Central memory CD8-positive, alpha-beta T cell (primary cell): ENCODE measurements at regions not wholly inside any gene's neighbourhood (a gene's known extent, or its start where the extent isn't known, plus 50 kb on each side); places are given as distances from the start of the nearest gene placed in this dataset.

ENCODE experiments used
- ATAC-seq: fragments of 150-1000 bp; cut with Tn5 transposase; replicated peaks from 2 replicates; pipeline ENCODE4 v1.10.0; 2022; ENCODE audit warnings: mild to moderate bottlenecking, moderate FRiP score, moderate number of reproducible peaks; ENCODE audit not compliant: poor library complexity, severe bottlenecking; ENCODE audit errors: extremely low read depth
- DNase-seq, 2 donors: peaks; one replicate each; pipeline ENCODE4 v3.0.0; 2021; ENCODE audit warnings: low spot score in 2 of 2
- H3K27ac Mint-ChIP-seq: one replicate; pipeline ENCODE4 v1.8.0; 2022; ENCODE audit warnings: low read depth, mild to moderate bottlenecking, moderate library complexity, mixed read lengths
- H3K27me3 Mint-ChIP-seq: one replicate; pipeline ENCODE4 v1.8.0; 2022; ENCODE audit warnings: mixed read lengths
- H3K36me3 Mint-ChIP-seq: one replicate; pipeline ENCODE4 v1.8.0; 2022; ENCODE audit warnings: mild to moderate bottlenecking, moderate library complexity, mixed read lengths; ENCODE audit not compliant: insufficient read depth
- H3K4me1 Mint-ChIP-seq: one replicate; pipeline ENCODE4 v1.8.0; 2022; ENCODE audit warnings: mixed read lengths
- H3K4me3 Mint-ChIP-seq: one replicate; pipeline ENCODE4 v1.8.0; 2022; ENCODE audit warnings: mild to moderate bottlenecking, moderate library complexity, mixed read lengths
- H3K9me3 Mint-ChIP-seq: one replicate; pipeline ENCODE4 v1.8.0; 2022; ENCODE audit warnings: mixed read lengths

GRCh38 chr10:128599030-128599429 lies 472.8 kb upstream of the MKI67 start:
- Mint-ChIP-seq H3K36me3 (no peaks in the 10 kb centered on the region), H3K4me3 (no peak overlapping the region), H3K4me1 (no peaks in the 10 kb centered on the region), H3K27ac (no peak overlapping the region), H3K27me3 (no peaks in the 10 kb centered on the region), H3K9me3 (no peaks in the 10 kb centered on the region)
- DNase-seq (no peak), ATAC-seq (no peak)

- Mint-ChIP-seq H3K9me3 (no peaks in the 10 kb centered on the region), H3K27me3 (no peaks in the 10 kb centered on the region), H3K4me3 (no peak overlapping the region)
These were observed 473.3 kb upstream of the MKI67 start for GRCh38 chr10:128599538-128599937.

GRCh38 chr10:128602183-128602582 lies 476.0 kb upstream of the MKI67 start:
- no peak for ATAC-seq
- H3K36me3 Mint-ChIP-seq, result no peaks in the 10 kb centered on the region
- no peak overlapping the region for H3K4me3 Mint-ChIP-seq
- H3K9me3 Mint-ChIP-seq, result no peaks in the 10 kb centered on the region
- no peak for DNase-seq
- no peaks in the 10 kb centered on the region for H3K4me1 Mint-ChIP-seq
- no peaks in the 10 kb centered on the region for H3K27me3 Mint-ChIP-seq
- no peak overlapping the region for H3K27ac Mint-ChIP-seq

More at GRCh38 chr10:128599538-128599937, 473.3 kb upstream of the MKI67 start:
- Mint-ChIP-seq H3K27ac (no peak overlapping the region), H3K4me1 (no peaks in the 10 kb centered on the region), H3K36me3 (no peaks in the 10 kb centered on the region)
- no peak for DNase-seq
- ATAC-seq, result no peak

GRCh38 chr10:128604025-128604424 lies 477.8 kb upstream of the MKI67 start:
- H3K27me3 Mint-ChIP-seq, result no peaks in the 10 kb centered on the region
- no peaks in the 10 kb centered on the region for H3K36me3 Mint-ChIP-seq
- H3K9me3 Mint-ChIP-seq, result no peaks in the 10 kb centered on the region
- no peak for DNase-seq
- no peak overlapping the region for H3K4me3 Mint-ChIP-seq
- no peaks in the 10 kb centered on the region for H3K4me1 Mint-ChIP-seq
- no peak for ATAC-seq
- no peak overlapping the region for H3K27ac Mint-ChIP-seq

GRCh38 chr10:128605180-128605579 lies 479.0 kb upstream of the MKI67 start:
- H3K4me1 Mint-ChIP-seq, result no peaks in the 10 kb centered on the region
- H3K9me3 Mint-ChIP-seq, result no peaks in the 10 kb centered on the region
- ATAC-seq, result no peak
- H3K4me3 Mint-ChIP-seq, result no peak overlapping the region
- no peak for DNase-seq
- H3K36me3 Mint-ChIP-seq, result no peaks in the 10 kb centered on the region
- H3K27me3 Mint-ChIP-seq, result no peaks in the 10 kb centered on the region
- no peak overlapping the region for H3K27ac Mint-ChIP-seq

GRCh38 chr10:128606055-128606454 lies 479.8 kb upstream of the MKI67 start:
- ATAC-seq, result no peak
- Mint-ChIP-seq H3K9me3 (no peaks in the 10 kb centered on the region), H3K27me3 (no peaks in the 10 kb centered on the region), H3K4me1 (no peaks in the 10 kb centered on the region), H3K36me3 (no peaks in the 10 kb centered on the region), H3K27ac (no peak overlapping the region), H3K4me3 (no peak overlapping the region)
- no peak for DNase-seq

- Mint-ChIP-seq H3K36me3 (no peaks in the 10 kb centered on the region), H3K4me1 (no peaks in the 10 kb centered on the region), H3K4me3 (no peak overlapping the region), H3K9me3 (no peaks in the 10 kb centered on the region), H3K27me3 (no peaks in the 10 kb centered on the region), H3K27ac (no peak overlapping the region)
- ATAC-seq (no peak), DNase-seq (no peak)
These were observed 482.6 kb upstream of the MKI67 start for GRCh38 chr10:128608791-128609190.

GRCh38 chr10:128609460-128609859 lies 483.2 kb upstream of the MKI67 start:
- ATAC-seq, result no peak
- Mint-ChIP-seq H3K4me1 (no peaks in the 10 kb centered on the region), H3K9me3 (no peaks in the 10 kb centered on the region), H3K4me3 (no peak overlapping the region), H3K27me3 (no peaks in the 10 kb centered on the region), H3K27ac (no peak overlapping the region), H3K36me3 (no peaks in the 10 kb centered on the region)
- DNase-seq, result no peak

GRCh38 chr10:128610113-128610512 lies 483.9 kb upstream of the MKI67 start:
- ATAC-seq, result no peak
- no peak overlapping the region for H3K4me3 Mint-ChIP-seq
- H3K27ac Mint-ChIP-seq, result no peak overlapping the region
- DNase-seq, result no peak
- no peaks in the 10 kb centered on the region for H3K27me3 Mint-ChIP-seq
- no peaks in the 10 kb centered on the region for H3K9me3 Mint-ChIP-seq
- no peaks in the 10 kb centered on the region for H3K4me1 Mint-ChIP-seq
- H3K36me3 Mint-ChIP-seq, result no peaks in the 10 kb centered on the region

GRCh38 chr10:128612195-128612594 lies 486.0 kb upstream of the MKI67 start:
- Mint-ChIP-seq H3K27ac (no peak overlapping the region), H3K36me3 (no peaks in the 10 kb centered on the region), H3K4me3 (no peak overlapping the region), H3K27me3 (no peaks in the 10 kb centered on the region), H3K4me1 (no peaks in the 10 kb centered on the region), H3K9me3 (no peaks in the 10 kb centered on the region)
- ATAC-seq, result no peak
- no peak for DNase-seq

GRCh38 chr10:128612631-128613030 lies 486.4 kb upstream of the MKI67 start:
- ATAC-seq, result no peak
- H3K9me3 Mint-ChIP-seq, result no peaks in the 10 kb centered on the region
- no peaks in the 10 kb centered on the region for H3K36me3 Mint-ChIP-seq
- no peak overlapping the region for H3K27ac Mint-ChIP-seq
- no peaks in the 10 kb centered on the region for H3K4me1 Mint-ChIP-seq
- no peak overlapping the region for H3K4me3 Mint-ChIP-seq
- no peaks in the 10 kb centered on the region for H3K27me3 Mint-ChIP-seq
- DNase-seq, result no peak

GRCh38 chr10:128614016-128614605 lies 487.9 kb upstream of the MKI67 start:
- no peak overlapping the region for H3K27ac Mint-ChIP-seq
- no peak for ATAC-seq
- H3K36me3 Mint-ChIP-seq, result no peaks in the 10 kb centered on the region

GRCh38 chr10:128614802-128615553 lies 488.8 kb upstream of the MKI67 start:
- Mint-ChIP-seq H3K4me3 (no peak overlapping the region), H3K36me3 (no peaks in the 10 kb centered on the region), H3K4me1 (no peaks in the 10 kb centered on the region), H3K9me3 (no peaks in the 10 kb centered on the region), H3K27me3 (no peaks in the 10 kb centered on the region), H3K27ac (no peak overlapping the region)
- DNase-seq, result no peak
- no peak for ATAC-seq

More at GRCh38 chr10:128614016-128614605, 487.9 kb upstream of the MKI67 start:
- Mint-ChIP-seq H3K27me3 (no peaks in the 10 kb centered on the region), H3K4me3 (no peak overlapping the region), H3K4me1 (no peaks in the 10 kb centered on the region), H3K9me3 (no peaks in the 10 kb centered on the region)
- DNase-seq, result no peak
